ENCODE measurements at regions not wholly inside any gene's neighbourhood (a gene's known extent, or its start where the extent isn't known, plus 50 kb on each side); places are given as distances from the start of the nearest gene placed in this dataset.

GRCh38 chr6:40791004-40791403, 203.8 kb upstream of the LRFN2 start:
- FAIRE-seq (no peak), DNase-seq (ENCODE audit: low read depth) (peak; percentile 2)
- H3K27ac ChIP-seq (ENCODE audit: low read depth, low read length) = no peak overlapping the region

GRCh38 chr6:40788661-40789655, 201.8 kb upstream of the LRFN2 start:
- no peak overlapping the region for H3K4me3 ChIP-seq (ENCODE audit: insufficient read depth, low read depth, low read length)
- no peak overlapping the region for H3K9ac ChIP-seq (ENCODE audit: low read length)
- Mint-ChIP-seq H3K36me3 (ENCODE audit: low read depth, unreplicated experiment) (no peaks in the 10 kb centered on the region), H3K27ac (ENCODE audit: unreplicated experiment) (no peak overlapping the region), H3K4me1 (ENCODE audit: low read depth, unreplicated experiment) (no peaks in the 10 kb centered on the region), H3K4me3 (ENCODE audit: unreplicated experiment) (no peak overlapping the region), H3K27me3 (ENCODE audit: low read depth, unreplicated experiment) (peaks cover 29% of the 10 kb centered on the region), H3K9me3 (ENCODE audit: unreplicated experiment) (peaks cover 4% of the 10 kb centered on the region)
- H4K20me1 ChIP-seq (ENCODE audit: insufficient read depth, low read length) = no peaks in the 10 kb centered on the region
- H3K9me3 ChIP-seq (ENCODE audit: insufficient read depth, low read depth, low read length) = no peaks in the 10 kb centered on the region
- H3K36me3 ChIP-seq (ENCODE audit: insufficient read depth, low read length) = no peaks in the 10 kb centered on the region
- H3K4me2 ChIP-seq (ENCODE audit: low read length) = no peak overlapping the region
- H3K27ac ChIP-seq (ENCODE audit: low read depth, low read length) = no peak overlapping the region
- H3K79me2 ChIP-seq (ENCODE audit: insufficient read depth, low read length) = no peaks in the 10 kb centered on the region
- FAIRE-seq (no peak), DNase-seq (ENCODE audit: low read depth) (peak; percentile 6)
- H3K4me1 ChIP-seq (ENCODE audit: insufficient read depth, low read length) = no peaks in the 10 kb centered on the region
- H3K27me3 ChIP-seq (ENCODE audit: insufficient read depth, low read length) = peaks cover 2% of the 10 kb centered on the region
- TF ChIP-seq EZH2 (IDR thresholded peaks at IDR 0.05; ENCODE audit: insufficient read depth, low read length) = no peak
- no peak for TF ChIP-seq CTCF (IDR thresholded peaks at IDR 0.05; ENCODE audit: insufficient read depth, low read depth, low read length)
- no peak overlapping the region for H2AFZ ChIP-seq (ENCODE audit: low read depth, low read length)

More at GRCh38 chr6:40791004-40791403, 203.8 kb upstream of the LRFN2 start:
- TF ChIP-seq EZH2 (IDR thresholded peaks at IDR 0.05; ENCODE audit: insufficient read depth, low read length) = no peak
- no peak for TF ChIP-seq CTCF (IDR thresholded peaks at IDR 0.05; ENCODE audit: insufficient read depth, low read depth, low read length)
- H3K27me3 ChIP-seq (ENCODE audit: insufficient read depth, low read length) = peaks cover 2% of the 10 kb centered on the region
- H3K79me2 ChIP-seq (ENCODE audit: insufficient read depth, low read length) = no peaks in the 10 kb centered on the region
- H3K9ac ChIP-seq (ENCODE audit: low read length) = no peak overlapping the region
- no peaks in the 10 kb centered on the region for H3K9me3 ChIP-seq (ENCODE audit: insufficient read depth, low read depth, low read length)
- H3K4me2 ChIP-seq (ENCODE audit: low read length) = no peak overlapping the region
- Mint-ChIP-seq H3K27me3 (ENCODE audit: low read depth, unreplicated experiment) (peaks cover 30% of the 10 kb centered on the region), H3K4me1 (ENCODE audit: low read depth, unreplicated experiment) (no peaks in the 10 kb centered on the region), H3K36me3 (ENCODE audit: low read depth, unreplicated experiment) (no peaks in the 10 kb centered on the region), H3K4me3 (ENCODE audit: unreplicated experiment) (no peak overlapping the region), H3K9me3 (ENCODE audit: unreplicated experiment) (peaks cover 4% of the 10 kb centered on the region), H3K27ac (ENCODE audit: unreplicated experiment) (no peak overlapping the region)
- no peak overlapping the region for H2AFZ ChIP-seq (ENCODE audit: low read depth, low read length)
- H3K36me3 ChIP-seq (ENCODE audit: insufficient read depth, low read length) = no peaks in the 10 kb centered on the region
- H3K4me1 ChIP-seq (ENCODE audit: insufficient read depth, low read length) = no peaks in the 10 kb centered on the region
- H3K4me3 ChIP-seq (ENCODE audit: insufficient read depth, low read depth, low read length) = no peak overlapping the region
- H4K20me1 ChIP-seq (ENCODE audit: insufficient read depth, low read length) = no peaks in the 10 kb centered on the region

GRCh38 chr6:40782355-40782754, 195.2 kb upstream of the LRFN2 start:
- Mint-ChIP-seq H3K36me3 (ENCODE audit: low read depth, unreplicated experiment) (no peaks in the 10 kb centered on the region), H3K27ac (ENCODE audit: unreplicated experiment) (no peak overlapping the region), H3K27me3 (ENCODE audit: low read depth, unreplicated experiment) (peaks cover 18% of the 10 kb centered on the region), H3K4me3 (ENCODE audit: unreplicated experiment) (no peak overlapping the region), H3K9me3 (ENCODE audit: unreplicated experiment) (no peaks in the 10 kb centered on the region), H3K4me1 (ENCODE audit: low read depth, unreplicated experiment) (peaks cover 11% of the 10 kb centered on the region)
- Histone ChIP-seq H3K79me2 (ENCODE audit: insufficient read depth, low read length) (no peaks in the 10 kb centered on the region), H4K20me1 (ENCODE audit: insufficient read depth, low read length) (no peaks in the 10 kb centered on the region), H3K4me2 (ENCODE audit: low read length) (no peak overlapping the region), H3K36me3 (ENCODE audit: insufficient read depth, low read length) (no peaks in the 10 kb centered on the region), H3K9me3 (ENCODE audit: insufficient read depth, low read depth, low read length) (no peaks in the 10 kb centered on the region), H2AFZ (ENCODE audit: low read depth, low read length) (no peak overlapping the region), H3K4me1 (ENCODE audit: insufficient read depth, low read length) (peaks cover 24% of the 10 kb centered on the region), H3K9ac (ENCODE audit: low read length) (no peak overlapping the region), H3K4me3 (ENCODE audit: insufficient read depth, low read depth, low read length) (no peak overlapping the region), H3K27ac (ENCODE audit: low read depth, low read length) (no peak overlapping the region), H3K27me3 (ENCODE audit: insufficient read depth, low read length) (no peaks in the 10 kb centered on the region)
- TF ChIP-seq EZH2 (IDR thresholded peaks at IDR 0.05; ENCODE audit: insufficient read depth, low read length) (no peak), CTCF (IDR thresholded peaks at IDR 0.05; ENCODE audit: insufficient read depth, low read depth, low read length) (no peak)
- DNase-seq (ENCODE audit: low read depth) = no peak
- FAIRE-seq = no peak

Measured in astrocyte (in vitro differentiated cells and primary cell).